Colonic mucosa (tissue), 4 donors: ENCODE measurements at regions not wholly inside any gene's neighbourhood (a gene's known extent, or its start where the extent isn't known, plus 50 kb on each side); places are given as distances from the start of the nearest gene placed in this dataset.
"Not testable (repeated sequence)": the region's sequence is repeated elsewhere in the genome, so short reads cannot be mapped to it uniquely, and the experiment has no call there.

ENCODE experiments used
- DNase-seq: peaks from one replicate; pipeline ENCODE4 v3.0.0-alpha.2; 2020
- H3K27ac ChIP-seq: fragments of 200-600 bp; one replicate; pipeline ENCODE4 v1.8.0; 2021
- H3K27me3 ChIP-seq: fragments of 200-600 bp; one replicate; pipeline ENCODE4 v1.8.0; 2021
- H3K36me3 ChIP-seq: fragments of 200-600 bp; one replicate; pipeline ENCODE4 v1.8.0; 2021
- H3K4me1 ChIP-seq: fragments of 200-600 bp; one replicate; pipeline ENCODE4 v1.8.0; 2021; ENCODE audit warnings: mild to moderate bottlenecking
- H3K4me3 ChIP-seq: fragments of 200-600 bp; one replicate; pipeline ENCODE4 v1.8.0; 2021
- H3K9ac ChIP-seq, 2 donors: one replicate each; pipeline ENCODE4 v1.7.0; 2013; ENCODE audit warnings: control low read depth in 2 of 2, low read depth in 2 of 2, low read length in 2 of 2
- H3K9me3 ChIP-seq: fragments of 200-600 bp; one replicate; pipeline ENCODE4 v1.8.0; 2021
- intact Hi-C: fragments of 100-400 bp; cut with DNase I; formaldehyde crosslinking; loops from one replicate; pipeline ENCODE4 v1.14.1; 2022
- TF ChIP-seq, protein P1 (sequence below): fragments of 200-600 bp; IDR thresholded peaks from one replicate; pipeline ENCODE4 v1.8.0; 2022; ENCODE audit warnings: antibody characterized with exemption, mild to moderate bottlenecking
- donor health status: healthy.
- donor health status: DM: no; HTN: no; CAD: no.
- donor health status: DM: no; HTN: no; CAD: no.

DNA sequence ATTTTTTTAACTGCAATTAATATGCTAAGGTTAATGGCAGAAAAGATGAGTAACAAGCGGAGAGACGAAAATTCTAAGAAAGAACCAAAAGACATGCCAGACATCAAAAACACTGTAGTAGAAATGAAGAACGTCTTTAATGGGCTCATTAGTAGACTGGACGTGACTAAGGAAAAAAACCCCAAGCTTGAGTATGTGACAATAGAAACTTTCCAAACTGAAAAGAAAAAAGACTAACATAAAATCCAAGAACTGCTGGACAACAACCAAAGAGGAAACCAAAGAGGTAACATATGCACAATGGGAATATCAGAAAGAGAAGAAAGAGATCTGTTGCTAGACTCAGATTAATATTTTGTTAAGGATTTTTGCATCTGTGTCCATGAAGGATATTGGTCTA is 94.6 kb upstream of the SETMAR start:
- H3K4me3 ChIP-seq, result no peak overlapping the region
- TF ChIP-seq, protein P1, sequence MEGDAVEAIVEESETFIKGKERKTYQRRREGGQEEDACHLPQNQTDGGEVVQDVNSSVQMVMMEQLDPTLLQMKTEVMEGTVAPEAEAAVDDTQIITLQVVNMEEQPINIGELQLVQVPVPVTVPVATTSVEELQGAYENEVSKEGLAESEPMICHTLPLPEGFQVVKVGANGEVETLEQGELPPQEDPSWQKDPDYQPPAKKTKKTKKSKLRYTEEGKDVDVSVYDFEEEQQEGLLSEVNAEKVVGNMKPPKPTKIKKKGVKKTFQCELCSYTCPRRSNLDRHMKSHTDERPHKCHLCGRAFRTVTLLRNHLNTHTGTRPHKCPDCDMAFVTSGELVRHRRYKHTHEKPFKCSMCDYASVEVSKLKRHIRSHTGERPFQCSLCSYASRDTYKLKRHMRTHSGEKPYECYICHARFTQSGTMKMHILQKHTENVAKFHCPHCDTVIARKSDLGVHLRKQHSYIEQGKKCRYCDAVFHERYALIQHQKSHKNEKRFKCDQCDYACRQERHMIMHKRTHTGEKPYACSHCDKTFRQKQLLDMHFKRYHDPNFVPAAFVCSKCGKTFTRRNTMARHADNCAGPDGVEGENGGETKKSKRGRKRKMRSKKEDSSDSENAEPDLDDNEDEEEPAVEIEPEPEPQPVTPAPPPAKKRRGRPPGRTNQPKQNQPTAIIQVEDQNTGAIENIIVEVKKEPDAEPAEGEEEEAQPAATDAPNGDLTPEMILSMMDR, result no peak
- no peaks in the 10 kb centered on the region for H3K4me1 ChIP-seq
- no peaks in the 10 kb centered on the region for H3K9me3 ChIP-seq
- H3K27ac ChIP-seq, result no peak overlapping the region
- no peaks in the 10 kb centered on the region for H3K36me3 ChIP-seq
- DNase-seq, result no peak
- no peak overlapping the region for H3K9ac ChIP-seq
- no peaks in the 10 kb centered on the region for H3K27me3 ChIP-seq
- intact Hi-C loops, result no loop called here

DNA sequence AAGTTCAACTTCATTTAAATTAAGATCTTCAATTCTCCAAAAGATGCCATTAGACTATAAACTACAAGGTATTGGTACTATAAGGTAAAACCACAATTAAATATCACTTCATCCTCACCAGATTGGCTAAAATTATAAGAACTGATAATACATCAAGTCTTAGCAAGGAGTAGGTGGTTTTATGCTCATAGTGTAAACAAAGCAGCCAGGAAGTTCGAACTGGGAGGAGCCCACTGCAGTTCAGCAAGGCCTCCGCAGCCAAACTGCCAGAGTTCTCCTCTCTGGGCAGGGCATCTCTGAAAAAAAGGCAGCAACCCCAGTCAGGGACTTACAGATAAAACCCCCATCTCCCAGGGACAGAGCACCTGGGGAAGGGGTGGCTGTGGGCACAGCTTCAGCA is 91.6 kb upstream of the SETMAR start:
- no peak overlapping the region for H3K27ac ChIP-seq
- H3K4me1 ChIP-seq, result no peaks in the 10 kb centered on the region
- no peaks in the 10 kb centered on the region for H3K9me3 ChIP-seq
- TF ChIP-seq, protein P1, result no peak
- no peaks in the 10 kb centered on the region for H3K36me3 ChIP-seq
- no peak overlapping the region for H3K9ac ChIP-seq
- intact Hi-C loops, result no loop called here
- DNase-seq, result no peak
- no peak overlapping the region for H3K4me3 ChIP-seq
- no peaks in the 10 kb centered on the region for H3K27me3 ChIP-seq

DNA sequence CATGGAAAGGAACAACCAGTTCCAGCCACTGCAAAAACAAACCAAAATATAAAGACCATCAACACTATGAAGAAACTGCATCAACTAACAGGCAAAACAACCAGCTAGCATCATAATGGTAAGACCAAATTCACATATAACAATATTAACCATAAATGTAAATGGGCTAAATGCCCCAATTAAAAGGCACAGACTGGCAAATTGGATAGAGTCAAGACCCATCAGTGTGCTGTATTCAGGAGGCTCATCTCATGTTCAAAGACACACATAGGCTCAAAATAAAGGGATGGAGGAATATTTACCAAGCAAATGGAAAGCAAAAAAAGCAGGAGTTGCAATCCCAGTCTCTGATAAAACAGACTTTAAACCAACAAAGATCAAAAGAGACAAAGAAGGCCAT is 89.7 kb upstream of the SETMAR start:
- H3K36me3 ChIP-seq, intact Hi-C loops, H3K4me1 ChIP-seq, H3K4me3 ChIP-seq, DNase-seq, H3K27me3 ChIP-seq, H3K27ac ChIP-seq, H3K9me3 ChIP-seq, H3K9ac ChIP-seq: not testable (repeated sequence)

DNA sequence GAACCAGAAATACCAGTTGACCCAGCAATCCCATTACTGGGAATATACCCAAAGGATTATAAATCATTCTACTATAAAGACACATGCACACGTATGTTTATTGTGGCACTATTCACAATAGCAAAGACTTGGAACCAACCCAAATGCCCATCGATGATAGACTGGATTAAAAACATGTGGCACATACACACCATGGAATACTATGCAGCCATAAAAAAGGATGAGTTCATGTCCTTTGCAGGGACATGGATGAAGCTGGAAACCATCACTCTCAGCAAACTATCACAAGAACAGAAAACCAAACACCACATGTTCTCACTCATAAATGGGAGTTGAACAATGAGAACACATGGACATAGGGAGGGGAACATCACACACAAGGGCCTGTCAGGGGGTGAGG is 86.2 kb upstream of the SETMAR start:
- H3K27ac ChIP-seq, H3K27me3 ChIP-seq, H3K4me1 ChIP-seq, DNase-seq, H3K9me3 ChIP-seq, H3K9ac ChIP-seq, intact Hi-C loops, H3K4me3 ChIP-seq, H3K36me3 ChIP-seq: not testable (repeated sequence)

DNA sequence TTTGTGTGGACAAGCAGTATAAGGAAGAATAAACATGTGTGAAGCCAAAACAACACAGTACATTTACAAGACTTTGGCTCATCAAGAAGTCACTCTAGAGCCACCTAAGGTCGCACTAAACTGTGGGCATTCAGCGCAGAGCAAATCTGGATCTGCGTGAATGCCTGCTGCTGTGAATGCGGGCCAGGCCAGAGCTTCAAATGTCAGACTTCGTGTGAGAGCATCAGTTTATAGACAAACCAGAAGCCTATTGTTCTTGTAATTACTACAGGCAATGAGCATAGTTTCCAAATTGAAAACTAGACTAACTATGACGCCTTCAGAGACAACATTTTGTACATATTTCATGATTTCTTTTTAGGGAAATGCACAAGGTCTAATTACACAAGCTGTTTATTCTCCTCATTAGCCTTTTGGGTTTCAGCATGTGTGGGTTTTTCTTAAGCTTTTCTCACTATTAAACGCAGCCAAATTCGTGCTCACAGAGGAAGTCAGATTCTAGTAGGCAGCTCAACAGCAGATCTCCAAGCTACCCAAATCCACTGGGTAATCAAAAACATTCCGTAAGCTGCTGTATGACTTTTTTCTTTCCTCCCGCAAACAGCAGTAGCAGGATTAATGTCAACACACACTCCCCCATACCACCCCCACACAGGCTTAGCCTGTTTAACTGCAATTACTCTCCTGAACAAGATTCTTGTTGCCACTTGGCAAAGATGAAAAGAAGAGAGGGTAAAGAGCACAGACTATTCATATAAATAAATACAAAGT is 84.5 kb upstream of the SETMAR start:
- no peaks in the 10 kb centered on the region for H3K36me3 ChIP-seq
- no peaks in the 10 kb centered on the region for H3K27me3 ChIP-seq
- H3K4me3 ChIP-seq, result no peak overlapping the region
- no peaks in the 10 kb centered on the region for H3K4me1 ChIP-seq
- no peak overlapping the region for H3K9ac ChIP-seq
- TF ChIP-seq, protein P1, result no peak
- DNase-seq, result no peak
- H3K9me3 ChIP-seq, result no peaks in the 10 kb centered on the region
- intact Hi-C loops, result no loop called here
- H3K27ac ChIP-seq, result no peak overlapping the region

DNA sequence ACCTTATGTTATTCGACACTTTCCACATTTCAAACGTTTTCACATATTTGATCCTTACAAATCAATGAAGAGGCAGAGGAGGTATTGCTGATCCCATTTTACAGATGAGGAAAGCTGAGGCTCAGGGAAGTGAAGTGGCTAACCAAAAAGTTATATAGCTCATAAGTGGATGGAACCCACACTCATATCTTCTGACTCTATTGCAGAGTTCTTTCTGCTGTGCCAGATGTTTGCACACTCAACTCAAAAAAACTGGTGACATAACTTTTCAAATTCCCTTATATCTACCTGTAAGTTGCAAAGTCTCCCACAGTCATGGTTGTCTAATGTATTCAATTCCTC is 84.0 kb upstream of the SETMAR start:
- intact Hi-C loops, result no loop called here
- TF ChIP-seq, protein P1, result no peak
- DNase-seq, result no peak

More for the DNA sequence above, 84.0 kb upstream of the SETMAR start:
- no peak overlapping the region for H3K9ac ChIP-seq
- H3K4me1 ChIP-seq, result no peaks in the 10 kb centered on the region
- no peaks in the 10 kb centered on the region for H3K36me3 ChIP-seq
- H3K9me3 ChIP-seq, result no peaks in the 10 kb centered on the region
- no peak overlapping the region for H3K27ac ChIP-seq
- H3K4me3 ChIP-seq, result no peak overlapping the region
- H3K27me3 ChIP-seq, result no peaks in the 10 kb centered on the region
